Parathyroid adenoma (tissue), 2 donors: ENCODE measurements at regions not wholly inside any gene's neighbourhood (a gene's known extent, or its start where the extent isn't known, plus 50 kb on each side); places are given as distances from the start of the nearest gene placed in this dataset.

Experiments used
- H2AFZ ChIP-seq: fragments of 300-600 bp; sonication (generic); one replicate; pipeline ENCODE4 v1.7.0; 2017; ENCODE audit warnings: antibody characterized with exemption, mild to moderate bottlenecking
- H3K27ac ChIP-seq: fragments of 300-600 bp; sonication (generic); one replicate; pipeline ENCODE4 v1.7.0; 2017
- H3K27me3 ChIP-seq: fragments of 300-600 bp; sonication (generic); one replicate; pipeline ENCODE4 v1.7.0; 2017; ENCODE audit warnings: low read length; ENCODE audit not compliant: control insufficient read depth, insufficient read depth
- H3K36me3 ChIP-seq: fragments of 300-600 bp; sonication (generic); one replicate; pipeline ENCODE4 v1.7.0; 2017; ENCODE audit warnings: low read length; ENCODE audit not compliant: control insufficient read depth, insufficient read depth
- H3K4me1 ChIP-seq: fragments of 300-600 bp; sonication (generic); one replicate; pipeline ENCODE4 v1.7.0; 2017; ENCODE audit warnings: control low read depth
- H3K4me2 ChIP-seq: fragments of 300-600 bp; sonication (generic); one replicate; pipeline ENCODE4 v1.7.0; 2017; ENCODE audit warnings: low read length
- H3K4me3 ChIP-seq: fragments of 300-600 bp; sonication (generic); one replicate; pipeline ENCODE4 v1.7.0; 2017; ENCODE audit warnings: low read depth, low read length
- H3K79me2 ChIP-seq: fragments of 300-600 bp; sonication (generic); one replicate; pipeline ENCODE4 v1.7.0; 2017; ENCODE audit warnings: control low read depth
- H3K9ac ChIP-seq: fragments of 300-600 bp; sonication (generic); one replicate; pipeline ENCODE4 v1.7.0; 2017; ENCODE audit warnings: mild to moderate bottlenecking
- H3K9me3 ChIP-seq: fragments of 300-600 bp; sonication (generic); one replicate; pipeline ENCODE4 v1.7.0; 2017; ENCODE audit warnings: low read length; ENCODE audit not compliant: control insufficient read depth
- CTCF ChIP-seq: fragments of 300-600 bp; sonication (generic); IDR thresholded peaks from one replicate; pipeline ENCODE4 v1.7.0; 2017; ENCODE audit warnings: antibody characterized with exemption, mild to moderate bottlenecking
- donor health status: primary hyperparathyroidism.

GRCh38 chr3:110390372-110390771 lies 681.2 kb upstream of the NECTIN3 start:
- no peak overlapping the region for H3K4me3 ChIP-seq
- H3K9me3 ChIP-seq = no peaks in the 10 kb centered on the region
- H2AFZ ChIP-seq = no peak overlapping the region
- H3K4me2 ChIP-seq = no peak overlapping the region
- H3K27ac ChIP-seq = no peak overlapping the region
- H3K9ac ChIP-seq = no peak overlapping the region
- TF ChIP-seq CTCF = no peak
- no peaks in the 10 kb centered on the region for H3K79me2 ChIP-seq
- no peaks in the 10 kb centered on the region for H3K27me3 ChIP-seq
- no peaks in the 10 kb centered on the region for H3K4me1 ChIP-seq
- H3K36me3 ChIP-seq = no peaks in the 10 kb centered on the region

- H3K9ac ChIP-seq = no peak overlapping the region
- no peak overlapping the region for H3K4me3 ChIP-seq
- H3K79me2 ChIP-seq = no peaks in the 10 kb centered on the region
- no peak overlapping the region for H2AFZ ChIP-seq
- TF ChIP-seq CTCF = no peak
- no peaks in the 10 kb centered on the region for H3K27me3 ChIP-seq
- H3K27ac ChIP-seq = no peak overlapping the region
- no peaks in the 10 kb centered on the region for H3K36me3 ChIP-seq
- no peaks in the 10 kb centered on the region for H3K4me1 ChIP-seq
- H3K4me2 ChIP-seq = no peak overlapping the region
- no peaks in the 10 kb centered on the region for H3K9me3 ChIP-seq
These were observed 680.6 kb upstream of the NECTIN3 start for GRCh38 chr3:110391042-110391441.

- Histone ChIP-seq H2AFZ (no peak overlapping the region), H3K27me3 (no peaks in the 10 kb centered on the region), H3K4me3 (no peak overlapping the region), H3K79me2 (no peaks in the 10 kb centered on the region), H3K36me3 (no peaks in the 10 kb centered on the region), H3K4me1 (no peaks in the 10 kb centered on the region), H3K9me3 (no peaks in the 10 kb centered on the region), H3K4me2 (no peak overlapping the region), H3K27ac (no peak overlapping the region), H3K9ac (no peak overlapping the region)
- no peak for TF ChIP-seq CTCF
These were observed 679.8 kb upstream of the NECTIN3 start for GRCh38 chr3:110391640-110392395.

- H3K4me3 ChIP-seq = no peak overlapping the region
- H3K4me1 ChIP-seq = no peaks in the 10 kb centered on the region
- TF ChIP-seq CTCF = no peak
- H2AFZ ChIP-seq = no peak overlapping the region
- H3K4me2 ChIP-seq = no peak overlapping the region
- H3K27me3 ChIP-seq = no peaks in the 10 kb centered on the region
- H3K9me3 ChIP-seq = no peaks in the 10 kb centered on the region
- H3K36me3 ChIP-seq = no peaks in the 10 kb centered on the region
- H3K9ac ChIP-seq = no peak overlapping the region
- no peak overlapping the region for H3K27ac ChIP-seq
- H3K79me2 ChIP-seq = no peaks in the 10 kb centered on the region
These were observed 677.7 kb upstream of the NECTIN3 start for GRCh38 chr3:110393941-110394340.

GRCh38 chr3:110397115-110397514 lies 674.5 kb upstream of the NECTIN3 start:
- Histone ChIP-seq H3K79me2 (no peaks in the 10 kb centered on the region), H2AFZ (no peak overlapping the region), H3K4me1 (no peaks in the 10 kb centered on the region), H3K36me3 (no peaks in the 10 kb centered on the region), H3K4me2 (no peak overlapping the region), H3K4me3 (no peak overlapping the region), H3K27ac (no peak overlapping the region), H3K27me3 (no peaks in the 10 kb centered on the region), H3K9ac (no peak overlapping the region), H3K9me3 (no peaks in the 10 kb centered on the region)
- TF ChIP-seq CTCF = no peak
